GM12875 (cell line): ENCODE measurements at regions not wholly inside any gene's neighbourhood (a gene's known extent, or its start where the extent isn't known, plus 50 kb on each side); places are given as distances from the start of the nearest gene placed in this dataset.

Experiments
- H3K4me3 ChIP-seq: one replicate; pipeline ENCODE4 v1.5.1; 2011; ENCODE audit warnings: low read depth, low read length, control low read depth
- TF ChIP-seq, protein P1 (sequence below): IDR thresholded peaks from 2 replicates; pipeline ENCODE4 v1.5.1; 2011; ENCODE audit warnings: low read depth, mild to moderate bottlenecking, control low read depth, inconsistent platforms, low read length, moderate library complexity, borderline replicate concordance; ENCODE audit not compliant: insufficient read depth

DNA sequence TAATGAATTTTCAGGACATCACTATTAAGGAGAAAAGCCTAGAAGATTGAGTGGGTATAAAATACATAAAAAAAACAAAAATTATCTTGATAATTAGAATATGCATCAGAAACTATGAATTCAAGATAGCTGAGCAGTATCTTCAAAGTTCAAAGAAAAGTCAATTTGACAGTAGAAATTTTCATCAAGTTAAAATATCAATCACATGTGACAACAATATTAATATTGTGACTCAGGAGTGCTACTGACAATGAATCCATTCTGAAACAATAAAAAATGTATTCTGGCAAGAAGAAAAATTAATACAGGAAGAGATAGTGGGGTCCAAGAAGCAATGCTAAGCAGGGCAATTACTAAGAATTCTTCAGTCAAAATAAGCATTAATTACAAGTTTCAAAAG is 151.9 kb upstream of the GLRA2 start:
- no peak overlapping the region for H3K4me3 ChIP-seq
- TF ChIP-seq, protein P1, sequence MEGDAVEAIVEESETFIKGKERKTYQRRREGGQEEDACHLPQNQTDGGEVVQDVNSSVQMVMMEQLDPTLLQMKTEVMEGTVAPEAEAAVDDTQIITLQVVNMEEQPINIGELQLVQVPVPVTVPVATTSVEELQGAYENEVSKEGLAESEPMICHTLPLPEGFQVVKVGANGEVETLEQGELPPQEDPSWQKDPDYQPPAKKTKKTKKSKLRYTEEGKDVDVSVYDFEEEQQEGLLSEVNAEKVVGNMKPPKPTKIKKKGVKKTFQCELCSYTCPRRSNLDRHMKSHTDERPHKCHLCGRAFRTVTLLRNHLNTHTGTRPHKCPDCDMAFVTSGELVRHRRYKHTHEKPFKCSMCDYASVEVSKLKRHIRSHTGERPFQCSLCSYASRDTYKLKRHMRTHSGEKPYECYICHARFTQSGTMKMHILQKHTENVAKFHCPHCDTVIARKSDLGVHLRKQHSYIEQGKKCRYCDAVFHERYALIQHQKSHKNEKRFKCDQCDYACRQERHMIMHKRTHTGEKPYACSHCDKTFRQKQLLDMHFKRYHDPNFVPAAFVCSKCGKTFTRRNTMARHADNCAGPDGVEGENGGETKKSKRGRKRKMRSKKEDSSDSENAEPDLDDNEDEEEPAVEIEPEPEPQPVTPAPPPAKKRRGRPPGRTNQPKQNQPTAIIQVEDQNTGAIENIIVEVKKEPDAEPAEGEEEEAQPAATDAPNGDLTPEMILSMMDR: no peak

DNA sequence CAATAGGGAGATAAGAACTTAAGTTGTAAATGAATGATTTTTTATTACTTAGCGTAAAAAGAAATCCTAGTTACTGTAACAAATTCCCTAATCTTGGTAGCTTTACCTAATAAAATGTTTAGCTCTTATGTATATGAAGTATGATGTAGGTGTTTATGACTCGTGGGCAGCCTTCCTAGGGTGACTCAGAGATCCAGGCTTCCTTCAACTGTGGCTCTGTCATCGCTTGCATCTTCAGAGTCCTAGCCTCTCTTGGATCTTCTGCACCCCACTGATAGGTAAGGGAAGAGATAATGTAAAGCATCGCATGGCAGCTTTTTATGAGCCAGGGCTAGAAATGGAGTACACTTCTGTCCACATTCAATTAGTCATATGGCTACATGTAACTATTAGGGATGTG is 165.6 kb upstream of the GLRA2 start:
- no peak overlapping the region for H3K4me3 ChIP-seq
- TF ChIP-seq, protein P1: no peak

DNA sequence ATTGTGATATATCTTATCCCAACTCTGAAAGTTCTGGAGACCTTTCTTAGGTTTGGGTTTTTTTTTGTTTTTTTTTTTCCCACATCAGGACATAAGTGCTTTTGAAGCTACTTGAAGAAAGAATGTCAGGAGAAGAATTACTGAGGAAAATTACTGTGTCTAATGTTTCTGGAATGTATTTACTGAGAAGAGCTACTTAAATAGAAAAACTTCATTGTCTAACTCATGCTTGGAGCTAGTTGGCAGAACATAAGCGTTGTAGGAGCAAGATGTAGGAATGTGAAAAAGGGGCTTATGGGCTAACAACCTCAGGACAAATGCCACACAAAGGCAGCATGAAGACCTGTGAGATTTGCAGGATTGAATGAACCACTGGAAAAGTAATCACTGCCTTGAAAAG is 166.6 kb upstream of the GLRA2 start:
- no peak overlapping the region for H3K4me3 ChIP-seq
- TF ChIP-seq, protein P1: no peak

DNA sequence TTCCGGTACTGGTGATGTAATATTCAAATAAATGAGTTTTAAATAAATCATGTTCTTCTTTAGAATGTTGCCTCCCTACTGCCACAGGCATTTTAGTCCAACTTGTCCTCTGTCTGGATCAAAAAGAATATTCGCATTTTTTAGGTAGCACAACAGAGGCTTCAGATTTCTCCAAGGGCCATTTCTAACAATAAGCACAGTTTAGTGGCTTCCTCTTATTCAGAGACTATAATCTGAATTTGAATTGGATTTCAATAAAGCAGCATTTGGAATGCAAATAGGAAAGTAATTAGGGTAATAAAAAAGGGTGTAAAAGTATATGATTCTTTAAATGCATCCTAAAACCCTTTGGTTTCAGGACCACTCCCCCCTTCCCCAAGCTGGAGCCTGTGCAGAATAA is 167.9 kb upstream of the GLRA2 start:
- TF ChIP-seq, protein P1: no peak
- H3K4me3 ChIP-seq: no peak overlapping the region

DNA sequence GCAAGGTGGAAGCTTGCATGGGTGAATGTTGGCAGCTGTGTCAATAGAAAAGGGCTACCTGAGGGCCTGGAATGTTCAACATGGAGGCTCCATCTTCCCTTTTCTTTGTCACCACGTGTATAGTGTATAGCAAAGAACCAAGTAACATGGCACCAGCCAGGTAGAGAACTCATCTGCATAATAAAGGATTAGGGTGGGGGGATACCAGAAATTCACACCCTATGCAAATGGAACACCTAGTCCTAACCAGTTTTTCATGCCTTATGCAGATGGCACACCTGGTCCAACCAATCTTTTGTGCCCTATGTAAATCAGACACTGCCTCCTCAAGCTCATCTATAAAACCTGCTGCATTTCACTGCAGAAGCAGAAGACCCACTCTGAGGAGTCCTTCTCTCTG is 169.6 kb upstream of the GLRA2 start:
- TF ChIP-seq, protein P1: no peak
- H3K4me3 ChIP-seq: no peak overlapping the region

DNA sequence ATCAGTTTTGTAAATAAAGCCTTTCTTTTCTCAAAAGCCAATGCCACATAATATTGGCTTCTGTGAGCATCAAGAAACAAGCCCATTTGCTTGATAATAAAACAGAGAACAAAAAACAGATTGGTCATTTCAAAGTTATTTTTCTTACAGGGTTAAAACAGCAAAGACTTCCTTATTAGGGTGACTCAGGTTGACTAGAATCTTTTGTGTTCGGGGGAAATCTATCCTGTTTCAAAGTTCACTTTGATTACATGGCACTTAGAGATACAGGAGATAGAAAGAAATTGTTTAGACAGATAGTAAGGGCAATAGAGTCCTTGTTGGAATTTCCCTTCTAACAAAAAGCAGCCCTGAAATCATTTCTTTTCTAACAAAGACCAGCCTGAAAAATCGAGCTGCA is 170.0 kb upstream of the GLRA2 start:
- H3K4me3 ChIP-seq: no peak overlapping the region
- TF ChIP-seq, protein P1: no peak

DNA sequence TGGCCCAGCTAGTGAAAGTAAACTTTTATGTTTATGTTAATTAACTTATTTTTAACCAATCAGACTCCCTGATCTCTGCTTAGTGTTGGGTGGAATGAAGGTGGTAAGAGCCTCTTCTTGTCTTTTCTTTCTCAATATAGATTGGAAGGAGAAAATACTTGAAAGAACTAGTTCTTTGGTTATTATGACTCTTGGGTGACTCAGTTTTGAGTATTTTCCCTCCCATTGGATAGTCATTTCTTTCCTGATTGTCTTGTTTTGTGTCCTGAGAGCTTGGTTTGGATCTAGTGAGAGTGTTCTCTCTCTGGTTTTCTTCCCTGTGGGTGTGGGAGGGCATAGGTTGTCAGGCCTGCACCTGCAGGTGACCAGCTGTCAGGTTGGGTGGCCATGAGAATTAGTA is 172.0 kb upstream of the GLRA2 start:
- H3K4me3 ChIP-seq: no peak overlapping the region
- TF ChIP-seq, protein P1: no peak
